ENCODE measurements at regions not wholly inside any gene's neighbourhood (a gene's known extent, or its start where the extent isn't known, plus 50 kb on each side); places are given as distances from the start of the nearest gene placed in this dataset.

- Histone ChIP-seq H3K4me2 (no peak overlapping the region), H3K9me3 (no peaks in the 10 kb centered on the region), H3K4me1 (no peaks in the 10 kb centered on the region), H3K4me3 (no peak overlapping the region), H3K27ac (no peak overlapping the region)
- DNase-seq (ENCODE audit: low read depth in 1 of 2, low spot score in 1 of 2) (no peak), FAIRE-seq (no peak), ATAC-seq (no peak)
- POLR2A ChIA-PET = no interaction called here
- TF ChIP-seq CEBPB (IDR thresholded peaks at IDR 0.05) (no peak), MAFK (IDR thresholded peaks at IDR 0.05; ENCODE audit: partially characterized antibody) (no peak), SMC3 (IDR thresholded peaks at IDR 0.05) (no peak), ZNF302 (CRISPR knock-in tag; IDR thresholded peaks at IDR 0.05) (no peak), HEYL (CRISPR knock-in tag; IDR thresholded peaks at IDR 0.05) (no peak), HOXB13 (CRISPR knock-in tag; IDR thresholded peaks at IDR 0.05; ENCODE audit: low read depth) (no peak), TFCP2L1 (CRISPR knock-in tag; IDR thresholded peaks at IDR 0.05) (no peak), PHF8 (IDR thresholded peaks at IDR 0.05; ENCODE audit: borderline replicate concordance, low read depth) (no peak), RCOR1 (IDR thresholded peaks at IDR 0.05; ENCODE audit: low read depth, low read length) (no peak), ZC3H11A (IDR thresholded peaks at IDR 0.05) (no peak), MYC (IDR thresholded peaks at IDR 0.05; ENCODE audit: borderline replicate concordance, low read length) (no peak), CBX2 (IDR thresholded peaks at IDR 0.05; ENCODE audit: borderline replicate concordance, low read depth) (no peak)
- TF ChIP-seq, protein P1, sequence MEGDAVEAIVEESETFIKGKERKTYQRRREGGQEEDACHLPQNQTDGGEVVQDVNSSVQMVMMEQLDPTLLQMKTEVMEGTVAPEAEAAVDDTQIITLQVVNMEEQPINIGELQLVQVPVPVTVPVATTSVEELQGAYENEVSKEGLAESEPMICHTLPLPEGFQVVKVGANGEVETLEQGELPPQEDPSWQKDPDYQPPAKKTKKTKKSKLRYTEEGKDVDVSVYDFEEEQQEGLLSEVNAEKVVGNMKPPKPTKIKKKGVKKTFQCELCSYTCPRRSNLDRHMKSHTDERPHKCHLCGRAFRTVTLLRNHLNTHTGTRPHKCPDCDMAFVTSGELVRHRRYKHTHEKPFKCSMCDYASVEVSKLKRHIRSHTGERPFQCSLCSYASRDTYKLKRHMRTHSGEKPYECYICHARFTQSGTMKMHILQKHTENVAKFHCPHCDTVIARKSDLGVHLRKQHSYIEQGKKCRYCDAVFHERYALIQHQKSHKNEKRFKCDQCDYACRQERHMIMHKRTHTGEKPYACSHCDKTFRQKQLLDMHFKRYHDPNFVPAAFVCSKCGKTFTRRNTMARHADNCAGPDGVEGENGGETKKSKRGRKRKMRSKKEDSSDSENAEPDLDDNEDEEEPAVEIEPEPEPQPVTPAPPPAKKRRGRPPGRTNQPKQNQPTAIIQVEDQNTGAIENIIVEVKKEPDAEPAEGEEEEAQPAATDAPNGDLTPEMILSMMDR (IDR thresholded peaks at IDR 0.05) = no peak
- TF ChIP-seq, protein P2, sequence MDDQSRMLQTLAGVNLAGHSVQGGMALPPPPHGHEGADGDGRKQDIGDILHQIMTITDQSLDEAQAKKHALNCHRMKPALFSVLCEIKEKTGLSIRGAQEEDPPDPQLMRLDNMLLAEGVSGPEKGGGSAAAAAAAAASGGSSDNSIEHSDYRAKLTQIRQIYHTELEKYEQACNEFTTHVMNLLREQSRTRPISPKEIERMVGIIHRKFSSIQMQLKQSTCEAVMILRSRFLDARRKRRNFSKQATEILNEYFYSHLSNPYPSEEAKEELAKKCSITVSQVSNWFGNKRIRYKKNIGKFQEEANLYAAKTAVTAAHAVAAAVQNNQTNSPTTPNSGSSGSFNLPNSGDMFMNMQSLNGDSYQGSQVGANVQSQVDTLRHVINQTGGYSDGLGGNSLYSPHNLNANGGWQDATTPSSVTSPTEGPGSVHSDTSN (IDR thresholded peaks at IDR 0.05) = no peak
- CTCF ChIA-PET = no interaction called here
- 29% methylated on average over 2 of the region's 2 CpGs for WGBS (ENCODE audit: missing lambda C conversion rate)
Observed at GRCh38 chr4:34464196-34464595, 1780.1 kb downstream of the ARAP2 start.

DNA sequence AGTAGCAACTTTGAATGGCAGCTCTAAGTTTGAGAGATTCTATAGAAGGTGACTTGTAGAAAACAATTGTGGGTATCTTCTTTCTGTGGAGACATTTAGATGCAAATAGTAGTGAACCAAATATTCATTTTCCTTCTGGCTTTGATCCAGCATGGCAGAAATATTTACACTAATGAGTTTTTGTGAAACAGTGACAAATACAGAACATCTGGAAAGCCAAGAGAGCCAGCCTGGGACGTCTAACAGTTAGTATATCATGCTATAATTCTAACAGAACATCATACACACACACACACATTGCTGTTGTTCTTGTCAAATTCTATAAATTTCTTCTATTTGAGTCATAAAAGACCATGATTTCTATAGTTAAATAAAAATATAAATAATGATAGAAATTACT is 1777.9 kb downstream of the ARAP2 start:
- WGBS (ENCODE audit: missing lambda C conversion rate) = 0% methylated on average over 1 of the region's 1 CpG
- no peaks in the 10 kb centered on the region for H3K9me3 ChIP-seq
- no peak overlapping the region for H3K27ac ChIP-seq
- POLR2A ChIA-PET = no interaction called here
- TF ChIP-seq ZC3H11A (IDR thresholded peaks at IDR 0.05) = no peak
- no peak for TF ChIP-seq MYC (IDR thresholded peaks at IDR 0.05; ENCODE audit: borderline replicate concordance, low read length)
- no peak for TF ChIP-seq ZSCAN20 (CRISPR knock-in tag; IDR thresholded peaks at IDR 0.05)
- TF ChIP-seq POLR2A (IDR thresholded peaks at IDR 0.05; ENCODE audit: low read length) = no peak
- H3K4me1 ChIP-seq = no peaks in the 10 kb centered on the region
- no peak overlapping the region for H3K4me2 ChIP-seq
- FAIRE-seq (no peak), DNase-seq (ENCODE audit: low read depth in 1 of 2, low spot score in 1 of 2) (no peak), ATAC-seq (no peak)
- CTCF ChIA-PET = no interaction called here
- H3K4me3 ChIP-seq = no peak overlapping the region

GRCh38 chr4:34469516-34469915 is 1774.8 kb downstream of the ARAP2 start:
- DNase-seq (ENCODE audit: low read depth in 1 of 2, low spot score in 1 of 2) (no peak), ATAC-seq (no peak), FAIRE-seq (no peak)
- TF ChIP-seq HEYL (CRISPR knock-in tag; IDR thresholded peaks at IDR 0.05) (no peak), TFCP2L1 (CRISPR knock-in tag; IDR thresholded peaks at IDR 0.05) (no peak), SMC3 (IDR thresholded peaks at IDR 0.05) (no peak), KDM5A (IDR thresholded peaks at IDR 0.05) (no peak), POLR2A (IDR thresholded peaks at IDR 0.05; ENCODE audit: low read length) (no peak), BHLHE40 (IDR thresholded peaks at IDR 0.05; ENCODE audit: low read depth, low read length) (no peak), HDAC2 (IDR thresholded peaks at IDR 0.05) (no peak), ZFP36 (IDR thresholded peaks at IDR 0.05; ENCODE audit: borderline replicate concordance, partially characterized antibody) (no peak), HOXB13 (CRISPR knock-in tag; IDR thresholded peaks at IDR 0.05; ENCODE audit: low read depth) (no peak)
- CTCF ChIA-PET = no interaction called here
- no peak overlapping the region for H3K27ac ChIP-seq
- no peaks in the 10 kb centered on the region for H3K9me3 ChIP-seq
- no peak overlapping the region for H3K4me3 ChIP-seq
- no peaks in the 10 kb centered on the region for H3K4me1 ChIP-seq
- no peak overlapping the region for H3K4me2 ChIP-seq
- 66% methylated on average over 2 of the region's 2 CpGs for WGBS (ENCODE audit: missing lambda C conversion rate)
- POLR2A ChIA-PET = no interaction called here

GRCh38 chr4:34485252-34485651 is 1759.1 kb downstream of the ARAP2 start:
- no peak overlapping the region for H3K27ac ChIP-seq
- H3K9me3 ChIP-seq = no peaks in the 10 kb centered on the region
- FAIRE-seq = no peak
- H3K4me3 ChIP-seq = no peak overlapping the region
- POLR2A ChIA-PET = no interaction called here
- no peak for DNase-seq (ENCODE audit: low read depth in 1 of 2, low spot score in 1 of 2)
- H3K4me2 ChIP-seq = no peak overlapping the region
- CTCF ChIA-PET = no interaction called here
- no peak for ATAC-seq
- H3K4me1 ChIP-seq = no peaks in the 10 kb centered on the region
- TF ChIP-seq ZNF302 (CRISPR knock-in tag; IDR thresholded peaks at IDR 0.05) = no peak
- TF ChIP-seq, protein P3, sequence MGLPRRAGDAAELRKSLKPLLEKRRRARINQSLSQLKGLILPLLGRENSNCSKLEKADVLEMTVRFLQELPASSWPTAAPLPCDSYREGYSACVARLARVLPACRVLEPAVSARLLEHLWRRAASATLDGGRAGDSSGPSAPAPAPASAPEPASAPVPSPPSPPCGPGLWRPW (IDR thresholded peaks at IDR 0.05) = no peak
